GM12878 (cell line): ENCODE measurements at regions not wholly inside any gene's neighbourhood (a gene's known extent, or its start where the extent isn't known, plus 50 kb on each side); places are given as distances from the start of the nearest gene placed in this dataset.

Experiments used
- ATAC-seq: fragments of 200-7000 bp; cut with Tn5 transposase; 3 replicates; pipeline ENCODE4 v1.9.1; 2020; ENCODE audit warnings: mild to moderate bottlenecking, moderate library complexity
- BruUV-seq: library from RNA; stranded (reverse); fragments of 400-500 nt; replicated peaks from 2 replicates; lab custom pipeline; 2021; lab: Mats Ljungman, UMichigan
- CTCF ChIA-PET: fragments of 300-600 bp; sonication (Branson Sonifier 250); formaldehyde crosslinking; extraction: SDS; loops from one replicate; lab custom pipeline; 2021; ENCODE audit warnings: inconsistent platforms; lab: Yijun Ruan, JAX
- POLR2A ChIA-PET: fragments of 350-600 bp; formaldehyde crosslinking; extraction: SDS; loops from one replicate; lab custom pipeline; 2021; ENCODE audit warnings: inconsistent platforms; lab: Charles Lee
- RAD21 ChIA-PET: fragments of 300-600 bp; sonication (Branson Sonifier 250); formaldehyde crosslinking; loops from one replicate; lab custom pipeline; 2023; ENCODE audit warnings: antibody characterized with exemption; ENCODE audit not compliant: unreplicated experiment; lab: Charles Lee
- SMC1A ChIA-PET: fragments of 300-600 bp; sonication (Branson Sonifier 250); formaldehyde crosslinking; loops from one replicate; lab custom pipeline; 2023; ENCODE audit not compliant: unreplicated experiment, uncharacterized antibody; lab: Charles Lee
- DNase-seq: peaks from one replicate; pipeline ENCODE4 v3.0.0-alpha.2; 2011; ENCODE audit warnings: low read depth, low spot score
- FAIRE-seq: peaks from 3 replicates; lab custom pipeline; 2011; peaks lifted over from hg19 to GRCh38; lab: Jason Lieb, UNC
- H2AFZ ChIP-seq: 2 replicates; pipeline ENCODE4 v1.6.0; 2011; ENCODE audit warnings: low read depth, low read length, control low read depth; ENCODE audit not compliant: control insufficient read depth
- H3K27ac ChIP-seq: 2 replicates; pipeline ENCODE4 v1.5.1; 2011; ENCODE audit warnings: control low read depth; ENCODE audit not compliant: control insufficient read depth, insufficient read depth
- H3K27me3 ChIP-seq, 2 experiments: replicated peaks in 1 of 2; 2 replicates each; pipeline versions ENCODE4 v1.6.0 to v1.6.1; 2011; ENCODE audit warnings: low read length in 1 of 2; ENCODE audit not compliant: control insufficient read depth in 2 of 2, insufficient read depth in 2 of 2
- H3K36me3 ChIP-seq, 2 experiments: 2 replicates each; pipeline ENCODE4 v1.5.1; 2011; ENCODE audit warnings: low read length in 1 of 2; ENCODE audit not compliant: control insufficient read depth in 2 of 2, insufficient read depth in 2 of 2
- H3K4me1 ChIP-seq: 2 replicates; pipeline ENCODE4 v1.6.1; 2011; ENCODE audit warnings: mild to moderate bottlenecking, low read length, moderate library complexity, mixed read lengths; ENCODE audit not compliant: control insufficient read depth, insufficient read depth
- H3K4me2 ChIP-seq: 2 replicates; pipeline ENCODE4 v1.6.0; 2011; ENCODE audit warnings: control low read depth; ENCODE audit not compliant: control insufficient read depth, insufficient read depth
- H3K4me3 ChIP-seq: fragments of 200-600 bp; sonication (generic); 2 replicates; pipeline ENCODE4 v1.5.1; 2016
- H3K79me2 ChIP-seq: 2 replicates; pipeline ENCODE4 v1.6.0; 2011; ENCODE audit warnings: low read length; ENCODE audit not compliant: control insufficient read depth, insufficient read depth
- H3K9ac ChIP-seq: 2 replicates; pipeline ENCODE4 v1.8.0; 2011; ENCODE audit warnings: low read length, control low read depth, mixed read lengths; ENCODE audit not compliant: control insufficient read depth, insufficient read depth
- H3K9me3 ChIP-seq: replicated peaks from 3 replicates; pipeline ENCODE4 v1.5.1; 2011; ENCODE audit warnings: mild to moderate bottlenecking, low read length; ENCODE audit not compliant: control insufficient read depth, insufficient read depth
- H4K20me1 ChIP-seq: 2 replicates; pipeline ENCODE4 v1.6.0; 2011; ENCODE audit not compliant: control insufficient read depth, insufficient read depth
- CHD1 ChIP-seq: IDR thresholded peaks from 2 replicates; pipeline ENCODE4 v1.6.1; 2012; ENCODE audit warnings: low read depth, low read length, improper control_type of control experiment
- DPF2 ChIP-seq: fragments of 450-650 bp; IDR thresholded peaks from 2 replicates; pipeline ENCODE4 v1.6.1; 2017; ENCODE audit warnings: mild to moderate bottlenecking
- IRF4 ChIP-seq: IDR thresholded peaks from 2 replicates; pipeline ENCODE4 v1.6.1; 2011; ENCODE audit warnings: low read depth, low read length
- KAT2A ChIP-seq: conservative IDR thresholded peaks from 2 replicates; pipeline ENCODE4 v1.6.1; 2011; ENCODE audit warnings: low read depth, low read length; ENCODE audit not compliant: control insufficient read depth
- KLF5 ChIP-seq: fragments of 450-650 bp; IDR thresholded peaks from 2 replicates; pipeline ENCODE4 v1.6.1; 2014; ENCODE audit warnings: mild to moderate bottlenecking; ENCODE audit not compliant: partially characterized antibody
- MEF2A ChIP-seq: IDR thresholded peaks from 2 replicates; pipeline ENCODE4 v1.6.1; 2011; ENCODE audit warnings: low read depth, mild to moderate bottlenecking, low read length, moderate library complexity; ENCODE audit not compliant: insufficient read depth
- MXI1 ChIP-seq: fragments of 150-350 bp; IDR thresholded peaks from 2 replicates; pipeline ENCODE4 v1.6.1; 2011; ENCODE audit warnings: low read depth, mild to moderate bottlenecking, inconsistent platforms, low read length, improper control_type of control experiment
- PAX8 ChIP-seq: fragments of 450-650 bp; IDR thresholded peaks from 2 replicates; pipeline ENCODE4 v1.6.1; 2017; ENCODE audit warnings: mild to moderate bottlenecking, moderate library complexity
- RELB ChIP-seq: fragments of 450-650 bp; IDR thresholded peaks from 2 replicates; pipeline ENCODE4 v1.6.1; 2017; ENCODE audit warnings: low read depth, mild to moderate bottlenecking, moderate library complexity
- SIX5 ChIP-seq: IDR thresholded peaks from 2 replicates; pipeline ENCODE4 v1.6.1; 2011; ENCODE audit warnings: mild to moderate bottlenecking, low read depth, low read length, moderate library complexity; ENCODE audit not compliant: severe bottlenecking
- SPI1 ChIP-seq: IDR thresholded peaks from 2 replicates; pipeline ENCODE4 v1.6.1; 2011; ENCODE audit warnings: low read depth, mild to moderate bottlenecking, low read length, moderate library complexity, borderline replicate concordance; ENCODE audit not compliant: insufficient read depth
- SRF ChIP-seq, 2 experiments: IDR thresholded peaks; 2 replicates each; pipeline ENCODE4 v1.6.1; 2011; ENCODE audit warnings: low read depth in 2 of 2, low read length in 2 of 2, mild to moderate bottlenecking in 1 of 2, moderate library complexity in 1 of 2
- SUPT20H ChIP-seq: IDR thresholded peaks from 2 replicates; pipeline ENCODE4 v1.6.1; 2011; ENCODE audit warnings: low read depth, mild to moderate bottlenecking, low read length, moderate library complexity, borderline replicate concordance; ENCODE audit not compliant: control insufficient read depth
- WGBS: methylation state at CpG from one replicate; pipeline ENCODE4 v1.1.6; 2016; ENCODE audit warnings: low lambda C conversion rate; ENCODE audit not compliant: insufficient replicate concordance, insufficient coverage; ENCODE audit errors: missing lambda C conversion rate; 5-methylcytosine and 5-hydroxymethylcytosine counted together
- in situ Hi-C: fragments of 300-500 bp; cut with MboI; formaldehyde crosslinking; loops from 9 replicates; pipeline ENCODE4 v1.14.3; 2018; ENCODE audit warnings: mixed read lengths
- intact Hi-C: fragments of 100-400 bp; cut with micrococcal nuclease; formaldehyde crosslinking; loops from one replicate; pipeline ENCODE4 v1.14.2; 2022; ENCODE audit not compliant: unreplicated experiment
- TF ChIP-seq, protein P1 (sequence below): IDR thresholded peaks from 2 replicates; pipeline ENCODE4 v1.6.1; 2012; ENCODE audit warnings: improper control_type of control experiment, low read depth, low read length; ENCODE audit not compliant: insufficient replicate concordance
- TF ChIP-seq, protein P2 (sequence below): fragments of 450-650 bp; IDR thresholded peaks from 2 replicates; pipeline ENCODE4 v1.6.1; 2014; ENCODE audit warnings: mild to moderate bottlenecking

- H2AFZ ChIP-seq = no peak overlapping the region
- FAIRE-seq (no peak), ATAC-seq (no peak), DNase-seq (no peak)
- SMC1A ChIA-PET = interaction anchor here (0.6 to 2.5 kb wide), 2 partner anchors 19 to 61 kb away, joined by 3 to 18 read pairs; no protein-coding TSS in a partner anchor
- WGBS = 10% methylated on average over 2 of the region's 2 CpGs
- CTCF ChIA-PET = interaction anchor here (0.6 to 4.3 kb wide), 3 partner anchors 12 to 350 kb away, joined by 4 to 47 read pairs (median 29); no protein-coding TSS in a partner anchor
- H3K27me3 ChIP-seq = no peaks in the 10 kb centered on the region; a peak in 2 of 4 replicates
- no peak overlapping the region for H3K9ac ChIP-seq
- no peak overlapping the region for H3K4me3 ChIP-seq
- no TSS peak for BruUV-seq
- H3K4me1 ChIP-seq = peaks cover 21% of the 10 kb centered on the region
- no peak overlapping the region for H3K4me2 ChIP-seq
- no peaks in the 10 kb centered on the region for H4K20me1 ChIP-seq
- H3K36me3 ChIP-seq = no peaks in the 10 kb centered on the region
- H3K9me3 ChIP-seq = no peaks in the 10 kb centered on the region
- in situ Hi-C loops = no loop called here
- intact Hi-C loops = no loop called here
- H3K79me2 ChIP-seq = no peaks in the 10 kb centered on the region
- RAD21 ChIA-PET = interaction anchor here (3.8 kb wide), 1 partner anchor 51 kb away, joined by 21 read pairs; no protein-coding TSS in a partner anchor
- POLR2A ChIA-PET = no interaction called here
- no peak overlapping the region for H3K27ac ChIP-seq
- TF ChIP-seq IRF4 (no peak), KLF5 (no peak), KAT2A (no peak), PAX8 (no peak), CHD1 (no peak), MXI1 (no peak), SIX5 (no peak), SRF (IDR thresholded peaks at IDR 0.05; ENCODE audit: low read depth in 2 of 2, low read length in 2 of 2) (no peak), SPI1 (no peak), RELB (no peak), DPF2 (no peak), SUPT20H (no peak), MEF2A (no peak)
- TF ChIP-seq, protein P1, sequence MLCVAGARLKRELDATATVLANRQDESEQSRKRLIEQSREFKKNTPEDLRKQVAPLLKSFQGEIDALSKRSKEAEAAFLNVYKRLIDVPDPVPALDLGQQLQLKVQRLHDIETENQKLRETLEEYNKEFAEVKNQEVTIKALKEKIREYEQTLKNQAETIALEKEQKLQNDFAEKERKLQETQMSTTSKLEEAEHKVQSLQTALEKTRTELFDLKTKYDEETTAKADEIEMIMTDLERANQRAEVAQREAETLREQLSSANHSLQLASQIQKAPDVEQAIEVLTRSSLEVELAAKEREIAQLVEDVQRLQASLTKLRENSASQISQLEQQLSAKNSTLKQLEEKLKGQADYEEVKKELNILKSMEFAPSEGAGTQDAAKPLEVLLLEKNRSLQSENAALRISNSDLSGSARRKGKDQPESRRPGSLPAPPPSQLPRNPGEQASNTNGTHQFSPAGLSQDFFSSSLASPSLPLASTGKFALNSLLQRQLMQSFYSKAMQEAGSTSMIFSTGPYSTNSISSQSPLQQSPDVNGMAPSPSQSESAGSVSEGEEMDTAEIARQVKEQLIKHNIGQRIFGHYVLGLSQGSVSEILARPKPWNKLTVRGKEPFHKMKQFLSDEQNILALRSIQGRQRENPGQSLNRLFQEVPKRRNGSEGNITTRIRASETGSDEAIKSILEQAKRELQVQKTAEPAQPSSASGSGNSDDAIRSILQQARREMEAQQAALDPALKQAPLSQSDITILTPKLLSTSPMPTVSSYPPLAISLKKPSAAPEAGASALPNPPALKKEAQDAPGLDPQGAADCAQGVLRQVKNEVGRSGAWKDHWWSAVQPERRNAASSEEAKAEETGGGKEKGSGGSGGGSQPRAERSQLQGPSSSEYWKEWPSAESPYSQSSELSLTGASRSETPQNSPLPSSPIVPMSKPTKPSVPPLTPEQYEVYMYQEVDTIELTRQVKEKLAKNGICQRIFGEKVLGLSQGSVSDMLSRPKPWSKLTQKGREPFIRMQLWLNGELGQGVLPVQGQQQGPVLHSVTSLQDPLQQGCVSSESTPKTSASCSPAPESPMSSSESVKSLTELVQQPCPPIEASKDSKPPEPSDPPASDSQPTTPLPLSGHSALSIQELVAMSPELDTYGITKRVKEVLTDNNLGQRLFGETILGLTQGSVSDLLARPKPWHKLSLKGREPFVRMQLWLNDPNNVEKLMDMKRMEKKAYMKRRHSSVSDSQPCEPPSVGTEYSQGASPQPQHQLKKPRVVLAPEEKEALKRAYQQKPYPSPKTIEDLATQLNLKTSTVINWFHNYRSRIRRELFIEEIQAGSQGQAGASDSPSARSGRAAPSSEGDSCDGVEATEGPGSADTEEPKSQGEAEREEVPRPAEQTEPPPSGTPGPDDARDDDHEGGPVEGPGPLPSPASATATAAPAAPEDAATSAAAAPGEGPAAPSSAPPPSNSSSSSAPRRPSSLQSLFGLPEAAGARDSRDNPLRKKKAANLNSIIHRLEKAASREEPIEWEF = no peak
- TF ChIP-seq, protein P2, sequence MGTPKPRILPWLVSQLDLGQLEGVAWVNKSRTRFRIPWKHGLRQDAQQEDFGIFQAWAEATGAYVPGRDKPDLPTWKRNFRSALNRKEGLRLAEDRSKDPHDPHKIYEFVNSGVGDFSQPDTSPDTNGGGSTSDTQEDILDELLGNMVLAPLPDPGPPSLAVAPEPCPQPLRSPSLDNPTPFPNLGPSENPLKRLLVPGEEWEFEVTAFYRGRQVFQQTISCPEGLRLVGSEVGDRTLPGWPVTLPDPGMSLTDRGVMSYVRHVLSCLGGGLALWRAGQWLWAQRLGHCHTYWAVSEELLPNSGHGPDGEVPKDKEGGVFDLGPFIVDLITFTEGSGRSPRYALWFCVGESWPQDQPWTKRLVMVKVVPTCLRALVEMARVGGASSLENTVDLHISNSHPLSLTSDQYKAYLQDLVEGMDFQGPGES = no peak
These were observed 120.0 kb upstream of the RAI14 start for GRCh38 chr5:34535944-34536623.
